CD4-positive, alpha-beta T cell (primary cell): ENCODE measurements at regions not wholly inside any gene's neighbourhood (a gene's known extent, or its start where the extent isn't known, plus 50 kb on each side); places are given as distances from the start of the nearest gene placed in this dataset.

Source experiments
- ATAC-seq: fragments of 200-7000 bp; cut with Tn5 transposase; one replicate; pipeline ENCODE4 v1.10.0; 2022; ENCODE audit warnings: mild to moderate bottlenecking; ENCODE audit not compliant: poor library complexity
- CTCF ChIA-PET: fragments of 350-600 bp; sonication (Branson Sonifier 250); formaldehyde crosslinking; loops from one replicate; lab custom pipeline; 2021; ENCODE audit warnings: antibody characterized with exemption, inconsistent platforms; lab: Charles Lee
- POLR2A ChIA-PET: fragments of 350-600 bp; sonication (Branson Sonifier 250); formaldehyde crosslinking; loops from one replicate; lab custom pipeline; 2021; ENCODE audit warnings: antibody characterized with exemption, inconsistent platforms; lab: Charles Lee
- DNase-seq, 14 experiments: peaks; one replicate each; pipeline ENCODE4 v3.0.0-alpha.2; 2013 to 2020; ENCODE audit warnings: mixed read lengths in 2 of 14
- H3K27ac ChIP-seq, 2 donors: one replicate each; pipeline versions ENCODE4 v1.5.1 to v1.7.0; 2013; ENCODE audit warnings: low read length in 2 of 2, low read depth in 1 of 2, mild to moderate bottlenecking in 1 of 2
- H3K27me3 ChIP-seq, 2 experiments: 1 replicate in 1 of 2; 2 replicates in 1 of 2; pipeline versions ENCODE4 v1.6.1 to v1.7.0; 2013; ENCODE audit warnings: low read length in 2 of 2, control low read depth in 1 of 2, mild to moderate bottlenecking in 1 of 2, moderate library complexity in 1 of 2; ENCODE audit not compliant: insufficient read depth in 2 of 2, control insufficient read depth in 1 of 2
- H3K36me3 ChIP-seq: one replicate; pipeline ENCODE4 v1.6.1; 2013; ENCODE audit warnings: low read length, control low read depth; ENCODE audit not compliant: insufficient read depth
- H3K4me1 ChIP-seq: one replicate; pipeline ENCODE4 v1.6.1; 2013; ENCODE audit warnings: low read length, control low read depth; ENCODE audit not compliant: insufficient read depth
- H3K4me3 ChIP-seq: one replicate; pipeline ENCODE4 v1.5.1; 2013; ENCODE audit warnings: mild to moderate bottlenecking, low read length, moderate library complexity
- H3K9me3 ChIP-seq, 2 experiments: 1 replicate in 1 of 2; 2 replicates in 1 of 2; pipeline versions ENCODE4 v1.6.1 to v1.7.0; 2013; ENCODE audit warnings: low read length in 2 of 2, mild to moderate bottlenecking in 2 of 2, control low read depth in 1 of 2, moderate library complexity in 1 of 2; ENCODE audit not compliant: control insufficient read depth in 1 of 2, insufficient read depth in 1 of 2
- H3K27ac Mint-ChIP-seq: one replicate; pipeline ENCODE4 v1.8.0; 2020; ENCODE audit warnings: mixed read lengths
- H3K27me3 Mint-ChIP-seq: one replicate; pipeline ENCODE4 v1.8.0; 2021; ENCODE audit warnings: mixed read lengths
- H3K36me3 Mint-ChIP-seq: one replicate; pipeline ENCODE4 v1.8.0; 2021; ENCODE audit warnings: low read depth, mixed read lengths
- H3K4me1 Mint-ChIP-seq: one replicate; pipeline ENCODE4 v1.8.0; 2021; ENCODE audit warnings: low read depth, mixed read lengths
- H3K4me3 Mint-ChIP-seq: one replicate; pipeline ENCODE4 v1.8.0; 2020; ENCODE audit warnings: mild to moderate bottlenecking, mixed read lengths
- H3K9me3 Mint-ChIP-seq: one replicate; pipeline ENCODE4 v1.8.0; 2020; ENCODE audit warnings: mixed read lengths
- intact Hi-C, 2 experiments: fragments of 100-400 bp; cut with DNase I in 1 of 2; cut with micrococcal nuclease in 1 of 2; formaldehyde crosslinking; loops; one replicate each; pipeline versions ENCODE4 v1.15.1 to v1.9.0; 2023 to 2025; cut with DNase I, micrococcal nuclease
- TF ChIP-seq, protein P1 (sequence below): fragments of 200-600 bp; IDR thresholded peaks from one replicate; pipeline ENCODE4 v1.8.0; 2022; ENCODE audit warnings: antibody characterized with exemption, mild to moderate bottlenecking

DNA sequence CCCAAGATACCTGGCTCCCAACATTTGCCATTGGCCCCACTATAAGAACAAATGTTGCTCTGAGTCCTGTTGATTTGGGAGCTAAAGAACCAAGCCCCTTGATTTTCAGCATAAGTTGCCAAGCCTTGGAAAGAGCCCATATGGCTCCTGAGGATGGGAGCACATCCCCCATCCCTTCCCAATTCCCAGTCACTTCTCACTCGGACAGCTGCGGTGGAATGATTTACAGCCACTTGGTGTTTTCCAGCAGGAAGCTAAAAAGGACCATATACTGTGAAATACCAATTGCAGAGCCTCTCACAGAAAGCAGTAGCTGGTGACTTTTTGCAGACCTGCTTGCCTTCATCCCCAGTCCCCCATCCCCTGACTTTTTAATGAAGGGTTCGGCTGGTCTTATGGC is 524.6 kb downstream of the GRIN2A start:
- DNase-seq (no peak), ATAC-seq (no peak)
- Histone ChIP-seq H3K27me3 (peaks cover 0 to 2% of the 10 kb centered on the region in 2 experiments), H3K4me3 (no peak overlapping the region), H3K36me3 (no peaks in the 10 kb centered on the region), H3K9me3 (peaks cover 0 to 7% of the 10 kb centered on the region in 2 experiments), H3K4me1 (no peaks in the 10 kb centered on the region), H3K27ac (no peak overlapping the region)
- ChIA-PET POLR2A (no interaction called here), CTCF (no interaction called here)
- Mint-ChIP-seq H3K36me3 (no peaks in the 10 kb centered on the region), H3K27ac (no peak overlapping the region), H3K4me1 (no peaks in the 10 kb centered on the region), H3K9me3 (peaks cover 3% of the 10 kb centered on the region), H3K4me3 (no peak overlapping the region), H3K27me3 (peaks cover 5% of the 10 kb centered on the region)
- TF ChIP-seq, protein P1, sequence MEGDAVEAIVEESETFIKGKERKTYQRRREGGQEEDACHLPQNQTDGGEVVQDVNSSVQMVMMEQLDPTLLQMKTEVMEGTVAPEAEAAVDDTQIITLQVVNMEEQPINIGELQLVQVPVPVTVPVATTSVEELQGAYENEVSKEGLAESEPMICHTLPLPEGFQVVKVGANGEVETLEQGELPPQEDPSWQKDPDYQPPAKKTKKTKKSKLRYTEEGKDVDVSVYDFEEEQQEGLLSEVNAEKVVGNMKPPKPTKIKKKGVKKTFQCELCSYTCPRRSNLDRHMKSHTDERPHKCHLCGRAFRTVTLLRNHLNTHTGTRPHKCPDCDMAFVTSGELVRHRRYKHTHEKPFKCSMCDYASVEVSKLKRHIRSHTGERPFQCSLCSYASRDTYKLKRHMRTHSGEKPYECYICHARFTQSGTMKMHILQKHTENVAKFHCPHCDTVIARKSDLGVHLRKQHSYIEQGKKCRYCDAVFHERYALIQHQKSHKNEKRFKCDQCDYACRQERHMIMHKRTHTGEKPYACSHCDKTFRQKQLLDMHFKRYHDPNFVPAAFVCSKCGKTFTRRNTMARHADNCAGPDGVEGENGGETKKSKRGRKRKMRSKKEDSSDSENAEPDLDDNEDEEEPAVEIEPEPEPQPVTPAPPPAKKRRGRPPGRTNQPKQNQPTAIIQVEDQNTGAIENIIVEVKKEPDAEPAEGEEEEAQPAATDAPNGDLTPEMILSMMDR: no peak
- intact Hi-C loops: no loop called here

GRCh38 chr16:9658164-9658563 is 524.1 kb downstream of the GRIN2A start:
- Mint-ChIP-seq H3K4me3 (no peak overlapping the region), H3K9me3 (peaks cover 3% of the 10 kb centered on the region), H3K4me1 (no peaks in the 10 kb centered on the region), H3K36me3 (no peaks in the 10 kb centered on the region), H3K27me3 (peaks cover 5% of the 10 kb centered on the region), H3K27ac (no peak overlapping the region)
- TF ChIP-seq, protein P1: no peak
- H3K4me1 ChIP-seq: no peaks in the 10 kb centered on the region
- POLR2A ChIA-PET: no interaction called here
- peaks cover 0 to 7% of the 10 kb centered on the region in 2 experiments for H3K9me3 ChIP-seq
- CTCF ChIA-PET: no interaction called here
- no peak overlapping the region for H3K4me3 ChIP-seq
- no peak overlapping the region for H3K27ac ChIP-seq
- peaks cover 0 to 2% of the 10 kb centered on the region in 2 experiments for H3K27me3 ChIP-seq
- intact Hi-C loops: no loop called here
- no peaks in the 10 kb centered on the region for H3K36me3 ChIP-seq
- ATAC-seq: no peak
- no peak for DNase-seq

DNA sequence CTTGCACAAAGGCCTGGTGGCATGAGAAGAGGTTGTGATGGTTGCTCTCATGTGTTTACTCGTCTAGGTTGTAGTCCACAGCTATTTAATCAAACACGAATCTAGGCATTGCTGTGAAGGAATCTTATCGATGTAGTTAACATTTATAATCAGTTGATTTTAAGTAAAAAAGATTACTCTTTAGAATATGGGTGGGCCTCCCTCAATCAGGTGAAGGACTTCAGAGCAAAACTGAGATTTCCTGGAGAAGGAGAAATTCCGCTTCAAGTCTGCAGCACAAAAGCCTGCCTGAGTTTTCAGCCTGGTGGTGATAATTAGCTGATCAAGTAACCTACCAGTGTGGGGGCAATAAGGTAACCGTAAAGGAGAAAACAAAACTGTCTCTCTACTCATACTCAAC is 523.6 kb downstream of the GRIN2A start:
- Histone ChIP-seq H3K4me1 (no peaks in the 10 kb centered on the region), H3K9me3 (peaks cover 0 to 7% of the 10 kb centered on the region in 2 experiments), H3K36me3 (no peaks in the 10 kb centered on the region), H3K4me3 (no peak overlapping the region), H3K27me3 (peaks cover 0 to 2% of the 10 kb centered on the region in 2 experiments), H3K27ac (no peak overlapping the region)
- CTCF ChIA-PET: no interaction called here
- intact Hi-C loops: no loop called here
- Mint-ChIP-seq H3K4me3 (no peak overlapping the region), H3K36me3 (no peaks in the 10 kb centered on the region), H3K27me3 (peaks cover 5% of the 10 kb centered on the region), H3K4me1 (no peaks in the 10 kb centered on the region), H3K9me3 (peaks cover 3% of the 10 kb centered on the region), H3K27ac (no peak overlapping the region)
- no peak for DNase-seq
- POLR2A ChIA-PET: no interaction called here
- TF ChIP-seq, protein P1: no peak
- ATAC-seq: no peak
